Esophagus squamous epithelium (tissue), 5 donors: ENCODE measurements at regions not wholly inside any gene's neighbourhood (a gene's known extent, or its start where the extent isn't known, plus 50 kb on each side); places are given as distances from the start of the nearest gene placed in this dataset.
"Not testable (repeated sequence)": the region's sequence is repeated elsewhere in the genome, so short reads cannot be mapped to it uniquely, and the experiment has no call there.

Experiments
- DNase-seq: peaks from one replicate; lab custom pipeline; 2025; lab: John Stamatoyannopoulos, UW
- H3K27ac ChIP-seq, 4 donors: fragments of 200-600 bp; sonication (generic); one replicate each; pipeline ENCODE4 v1.5.1; 2016 to 2019; ENCODE audit warnings: mild to moderate bottlenecking in 1 of 4
- H3K27me3 ChIP-seq, 4 donors: fragments of 200-600 bp; sonication (generic); 1 replicate in 3 of 4; 2 replicates in 1 of 4; pipeline versions ENCODE4 v1.5.1 to v1.6.0; 2017 to 2021; ENCODE audit warnings: antibody characterized with exemption in 1 of 4
- H3K36me3 ChIP-seq, 3 donors: fragments of 200-600 bp; sonication (generic); one replicate each; pipeline ENCODE4 v1.5.1; 2016 to 2019
- H3K4me1 ChIP-seq, 3 donors: fragments of 200-600 bp; sonication (generic); one replicate each; pipeline ENCODE4 v1.5.1; 2017 to 2019
- H3K4me3 ChIP-seq, 4 donors: fragments of 200-600 bp; sonication (generic); 1 replicate in 3 of 4; 2 replicates in 1 of 4; pipeline ENCODE4 v1.5.1; 2016 to 2019; ENCODE audit warnings: mild to moderate bottlenecking in 2 of 4, moderate library complexity in 1 of 4
- H3K9me3 ChIP-seq, 3 donors: fragments of 200-600 bp; sonication (generic); one replicate each; pipeline ENCODE4 v1.5.1; 2016 to 2019
- CTCF ChIP-seq, 6 experiments: fragments of 450-650 bp in 4 of 6; fragments of 200-600 bp in 2 of 6; sonication (generic) in 2 of 6; IDR thresholded peaks; one replicate each; pipeline ENCODE4 v1.5.1; 2016 to 2019; ENCODE audit warnings: antibody characterized with exemption in 6 of 6, mild to moderate bottlenecking in 4 of 6, moderate library complexity in 4 of 6
- POLR2A ChIP-seq, 4 donors: fragments of 450-650 bp; IDR thresholded peaks; one replicate each; pipeline ENCODE4 v1.6.1; 2017; ENCODE audit warnings: antibody characterized with exemption in 4 of 4, mild to moderate bottlenecking in 4 of 4, moderate library complexity in 3 of 4
- WGBS, 2 donors: methylation state at CpG; one replicate each; pipeline ENCODE4 v1.1.5; 2018; 5-methylcytosine and 5-hydroxymethylcytosine counted together
- intact Hi-C: fragments of 100-400 bp; cut with DNase I; formaldehyde crosslinking; loops from one replicate; pipeline ENCODE4 v1.15.0; 2022
- donor health status: DM: yes; HTN: yes; CAD: no.

DNA sequence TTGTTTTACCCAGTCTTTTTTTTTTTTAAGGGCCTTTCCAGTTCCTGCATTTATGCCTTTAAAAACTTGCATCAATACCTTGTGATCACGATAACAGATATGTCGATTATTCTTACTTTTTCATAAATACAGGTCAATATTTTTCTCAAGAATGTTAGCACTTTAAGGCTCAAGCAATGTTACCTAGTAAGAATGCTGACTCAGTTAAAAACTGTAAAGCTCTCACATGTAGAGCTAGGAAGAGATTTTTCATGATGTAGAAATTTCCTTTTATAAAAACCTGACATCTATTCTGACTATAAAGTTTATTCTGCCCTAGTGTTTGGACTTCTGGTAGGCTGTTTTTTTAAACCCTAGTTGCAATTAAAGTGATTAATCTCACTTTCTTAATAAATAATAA is 684.0 kb downstream of the ZBBX start:
- 81 to 90% methylated on average over 2 of the region's 2 CpGs for WGBS, 2 donors
- H3K27ac ChIP-seq = no peak overlapping the region
- H3K36me3 ChIP-seq = no peaks in the 10 kb centered on the region
- no peaks in the 10 kb centered on the region for H3K9me3 ChIP-seq
- H3K27me3 ChIP-seq = no peaks in the 10 kb centered on the region
- intact Hi-C loops = no loop called here
- no peaks in the 10 kb centered on the region for H3K4me1 ChIP-seq
- DNase-seq = no peak
- no peak for TF ChIP-seq CTCF (IDR thresholded peaks at IDR 0.05)
- no peak for TF ChIP-seq POLR2A (IDR thresholded peaks at IDR 0.05)
- H3K4me3 ChIP-seq = no peak overlapping the region

DNA sequence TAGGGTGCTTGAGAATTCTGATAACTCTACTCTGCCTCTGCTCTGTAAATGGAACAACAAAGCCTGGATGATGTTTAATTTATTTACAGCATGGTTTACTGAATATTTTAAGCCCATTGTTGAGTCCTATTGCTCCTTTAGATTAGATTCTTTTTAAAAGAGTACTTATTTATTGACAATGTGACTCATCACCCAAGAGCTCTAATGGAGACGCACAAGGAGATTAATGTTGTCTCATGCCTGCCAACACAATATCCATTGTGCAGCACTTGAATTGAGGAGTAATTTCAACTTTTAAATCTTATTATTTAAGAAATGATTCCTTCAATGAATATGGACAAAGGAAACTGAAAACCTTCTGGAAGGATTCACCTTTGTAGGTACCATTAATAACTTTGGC is 691.4 kb downstream of the ZBBX start:
- no peaks in the 10 kb centered on the region for H3K9me3 ChIP-seq
- WGBS, 2 donors = 33 to 63% methylated on average over 1 of the region's 1 CpG
- intact Hi-C loops = no loop called here

DNA sequence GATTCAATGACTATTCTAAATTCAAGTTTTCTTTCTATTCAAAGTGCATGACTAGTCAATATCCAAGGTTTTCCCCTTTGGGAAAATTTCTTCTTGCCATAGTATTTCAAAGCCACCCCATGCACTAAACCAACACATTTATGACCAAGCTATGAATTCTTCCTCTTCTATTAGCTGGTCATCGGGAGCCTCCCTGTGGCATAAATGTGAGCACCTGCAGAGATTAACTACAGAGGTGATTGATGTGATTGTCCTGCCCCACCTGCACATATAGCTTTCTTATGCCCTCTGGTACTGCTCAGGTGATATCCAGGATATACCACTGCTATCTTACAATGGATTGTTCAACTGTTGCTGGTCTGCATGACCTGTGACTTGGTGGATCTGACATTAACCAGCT is 694.9 kb downstream of the ZBBX start:
- WGBS, 2 donors = 75 to 92% methylated on average over 1 of the region's 1 CpG
- intact Hi-C loops = no loop called here

More for the DNA sequence above, 691.4 kb downstream of the ZBBX start:
- no peak for TF ChIP-seq POLR2A (IDR thresholded peaks at IDR 0.05)
- no peak for TF ChIP-seq CTCF (IDR thresholded peaks at IDR 0.05)
- H3K4me3 ChIP-seq = no peak overlapping the region
- H3K27me3 ChIP-seq = no peaks in the 10 kb centered on the region
- no peak for DNase-seq
- H3K27ac ChIP-seq = no peak overlapping the region
- H3K36me3 ChIP-seq = no peaks in the 10 kb centered on the region
- H3K4me1 ChIP-seq = no peaks in the 10 kb centered on the region

DNA sequence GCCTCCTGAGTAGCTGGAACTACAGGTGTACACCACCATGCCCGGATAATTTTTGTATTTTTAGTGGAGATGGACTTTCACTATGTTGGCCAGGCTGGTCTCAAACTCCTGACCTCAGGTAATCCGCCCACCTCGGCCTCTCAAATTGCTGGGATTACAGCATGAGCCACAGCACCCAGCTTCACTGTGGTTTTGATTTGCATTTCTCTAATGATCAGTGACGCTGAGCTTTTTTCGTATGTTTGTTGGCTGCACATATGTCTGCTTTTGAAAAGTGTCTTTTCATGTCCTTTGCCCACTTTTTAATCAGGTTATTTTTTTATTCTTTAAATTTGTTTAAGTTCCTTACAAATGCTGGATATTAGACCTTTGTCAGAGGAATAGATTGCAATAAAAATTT is 696.0 kb downstream of the ZBBX start:
- H3K4me1 ChIP-seq, intact Hi-C loops, DNase-seq, H3K27ac ChIP-seq, H3K9me3 ChIP-seq, H3K36me3 ChIP-seq, H3K4me3 ChIP-seq, H3K27me3 ChIP-seq: not testable (repeated sequence)
- 74 to 78% methylated on average over 5 of the region's 5 CpGs for WGBS, 2 donors

More for the DNA sequence above, 694.9 kb downstream of the ZBBX start:
- Histone ChIP-seq H3K4me3 (no peak overlapping the region), H3K27ac (no peak overlapping the region), H3K27me3 (no peaks in the 10 kb centered on the region), H3K36me3 (no peaks in the 10 kb centered on the region), H3K9me3 (no peaks in the 10 kb centered on the region), H3K4me1 (no peaks in the 10 kb centered on the region)
- no peak for DNase-seq
- no peak for TF ChIP-seq POLR2A (IDR thresholded peaks at IDR 0.05)
- no peak for TF ChIP-seq CTCF (IDR thresholded peaks at IDR 0.05)

DNA sequence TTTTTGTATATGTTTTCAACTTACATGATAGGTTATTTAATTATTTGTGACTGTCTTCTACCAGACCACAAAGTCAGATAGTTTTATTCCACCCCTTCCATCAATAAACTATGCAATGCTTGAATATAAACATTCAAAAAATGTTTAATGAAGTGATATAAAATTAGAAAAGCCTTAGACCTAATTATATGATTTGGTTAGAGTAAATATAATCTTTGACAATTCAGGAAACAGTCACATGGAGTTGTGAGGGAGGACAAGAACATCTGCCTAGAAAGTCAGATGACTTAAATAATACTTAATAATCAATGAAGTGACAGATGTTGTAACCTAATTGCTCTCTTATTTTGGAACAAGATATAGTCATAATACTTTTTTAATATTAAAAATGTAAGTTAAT is 710.3 kb downstream of the ZBBX start:
- intact Hi-C loops = no loop called here
- no peak overlapping the region for H3K27ac ChIP-seq

More for the DNA sequence above, 710.3 kb downstream of the ZBBX start:
- Histone ChIP-seq H3K9me3 (no peaks in the 10 kb centered on the region), H3K4me1 (no peaks in the 10 kb centered on the region), H3K36me3 (no peaks in the 10 kb centered on the region), H3K27me3 (no peaks in the 10 kb centered on the region), H3K4me3 (no peak overlapping the region)
- TF ChIP-seq POLR2A (IDR thresholded peaks at IDR 0.05) (no peak), CTCF (IDR thresholded peaks at IDR 0.05) (no peak)
- DNase-seq = no peak
